Suprapubic skin (tissue), 4 donors: ENCODE measurements at regions not wholly inside any gene's neighbourhood (a gene's known extent, or its start where the extent isn't known, plus 50 kb on each side); places are given as distances from the start of the nearest gene placed in this dataset.

Source experiments
- DNase-seq, 2 donors: peaks; one replicate each; pipeline ENCODE4 v3.0.0-alpha.2; 2019; ENCODE audit warnings: low spot score in 2 of 2
- H3K27ac ChIP-seq: fragments of 200-600 bp; sonication (generic); one replicate; pipeline ENCODE4 v1.5.1; 2019
- H3K27me3 ChIP-seq: fragments of 200-600 bp; sonication (generic); one replicate; pipeline ENCODE4 v1.5.1; 2019
- H3K36me3 ChIP-seq: fragments of 200-600 bp; sonication (generic); one replicate; pipeline ENCODE4 v1.5.1; 2019
- H3K4me1 ChIP-seq: fragments of 200-600 bp; sonication (generic); one replicate; pipeline ENCODE4 v1.5.1; 2019
- H3K4me3 ChIP-seq: fragments of 200-600 bp; sonication (generic); one replicate; pipeline ENCODE4 v1.5.1; 2019; ENCODE audit warnings: mild to moderate bottlenecking
- H3K9me3 ChIP-seq: fragments of 200-600 bp; sonication (generic); one replicate; pipeline ENCODE4 v1.5.1; 2019
- EP300 ChIP-seq: sonication (generic); formaldehyde crosslinking; IDR thresholded peaks from one replicate; pipeline ENCODE4 v1.6.1; 2017; ENCODE audit warnings: antibody characterized with exemption
- POLR2A ChIP-seq, 2 donors: fragments of 450-650 bp; IDR thresholded peaks; one replicate each; pipeline ENCODE4 v1.6.1; 2017; ENCODE audit warnings: antibody characterized with exemption in 2 of 2, mild to moderate bottlenecking in 2 of 2, moderate library complexity in 2 of 2
- POLR2AphosphoS5 ChIP-seq, 3 donors: sonication (generic); formaldehyde crosslinking; IDR thresholded peaks; one replicate each; pipeline ENCODE4 v1.6.1; 2017; ENCODE audit warnings: antibody characterized with exemption in 3 of 3
- WGBS: methylation state at CpG from one replicate; pipeline ENCODE4 v1.1.5; 2018; 5-methylcytosine and 5-hydroxymethylcytosine counted together
- TF ChIP-seq, protein P1 (sequence below), 2 donors: fragments of 200-600 bp in 1 of 2; fragments of 450-650 bp in 1 of 2; sonication (generic) in 1 of 2; IDR thresholded peaks; one replicate each; pipeline ENCODE4 v1.5.1; 2016 to 2019; ENCODE audit warnings: antibody characterized with exemption in 2 of 2, mild to moderate bottlenecking in 1 of 2, moderate library complexity in 1 of 2

DNA sequence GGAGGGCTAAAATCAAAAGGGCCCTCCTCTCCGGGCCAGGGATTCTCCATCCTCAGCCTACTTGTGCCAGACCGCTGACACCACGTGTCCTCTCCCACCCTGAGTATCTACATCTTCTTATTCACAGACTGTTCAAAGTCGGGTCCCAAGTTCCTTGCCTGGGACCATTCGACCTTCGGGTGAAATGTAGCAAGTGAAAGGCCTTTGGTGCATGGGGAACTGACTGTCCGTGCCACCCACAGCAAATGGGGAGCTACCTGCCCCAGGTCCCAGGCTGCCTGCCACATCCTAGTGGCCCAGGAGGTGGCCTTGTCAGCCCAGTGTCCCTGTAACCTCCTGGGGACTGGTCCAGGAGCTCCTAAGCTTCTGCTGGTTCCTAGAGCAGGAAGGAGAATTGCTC is 67.3 kb downstream of the RTL6 start:
- Histone ChIP-seq H3K4me1 (no peaks in the 10 kb centered on the region), H3K4me3 (no peak overlapping the region), H3K27me3 (peaks cover 17% of the 10 kb centered on the region), H3K9me3 (no peaks in the 10 kb centered on the region), H3K27ac (no peak overlapping the region), H3K36me3 (no peaks in the 10 kb centered on the region)
- DNase-seq = no peak
- TF ChIP-seq EP300 = no peak
- no peak for TF ChIP-seq POLR2A (IDR thresholded peaks at IDR 0.05)
- TF ChIP-seq, protein P1, sequence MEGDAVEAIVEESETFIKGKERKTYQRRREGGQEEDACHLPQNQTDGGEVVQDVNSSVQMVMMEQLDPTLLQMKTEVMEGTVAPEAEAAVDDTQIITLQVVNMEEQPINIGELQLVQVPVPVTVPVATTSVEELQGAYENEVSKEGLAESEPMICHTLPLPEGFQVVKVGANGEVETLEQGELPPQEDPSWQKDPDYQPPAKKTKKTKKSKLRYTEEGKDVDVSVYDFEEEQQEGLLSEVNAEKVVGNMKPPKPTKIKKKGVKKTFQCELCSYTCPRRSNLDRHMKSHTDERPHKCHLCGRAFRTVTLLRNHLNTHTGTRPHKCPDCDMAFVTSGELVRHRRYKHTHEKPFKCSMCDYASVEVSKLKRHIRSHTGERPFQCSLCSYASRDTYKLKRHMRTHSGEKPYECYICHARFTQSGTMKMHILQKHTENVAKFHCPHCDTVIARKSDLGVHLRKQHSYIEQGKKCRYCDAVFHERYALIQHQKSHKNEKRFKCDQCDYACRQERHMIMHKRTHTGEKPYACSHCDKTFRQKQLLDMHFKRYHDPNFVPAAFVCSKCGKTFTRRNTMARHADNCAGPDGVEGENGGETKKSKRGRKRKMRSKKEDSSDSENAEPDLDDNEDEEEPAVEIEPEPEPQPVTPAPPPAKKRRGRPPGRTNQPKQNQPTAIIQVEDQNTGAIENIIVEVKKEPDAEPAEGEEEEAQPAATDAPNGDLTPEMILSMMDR (IDR thresholded peaks at IDR 0.05) = no peak
- no peak for TF ChIP-seq POLR2AphosphoS5 (IDR thresholded peaks at IDR 0.05)
- 87% methylated on average over 7 of the region's 7 CpGs for WGBS

DNA sequence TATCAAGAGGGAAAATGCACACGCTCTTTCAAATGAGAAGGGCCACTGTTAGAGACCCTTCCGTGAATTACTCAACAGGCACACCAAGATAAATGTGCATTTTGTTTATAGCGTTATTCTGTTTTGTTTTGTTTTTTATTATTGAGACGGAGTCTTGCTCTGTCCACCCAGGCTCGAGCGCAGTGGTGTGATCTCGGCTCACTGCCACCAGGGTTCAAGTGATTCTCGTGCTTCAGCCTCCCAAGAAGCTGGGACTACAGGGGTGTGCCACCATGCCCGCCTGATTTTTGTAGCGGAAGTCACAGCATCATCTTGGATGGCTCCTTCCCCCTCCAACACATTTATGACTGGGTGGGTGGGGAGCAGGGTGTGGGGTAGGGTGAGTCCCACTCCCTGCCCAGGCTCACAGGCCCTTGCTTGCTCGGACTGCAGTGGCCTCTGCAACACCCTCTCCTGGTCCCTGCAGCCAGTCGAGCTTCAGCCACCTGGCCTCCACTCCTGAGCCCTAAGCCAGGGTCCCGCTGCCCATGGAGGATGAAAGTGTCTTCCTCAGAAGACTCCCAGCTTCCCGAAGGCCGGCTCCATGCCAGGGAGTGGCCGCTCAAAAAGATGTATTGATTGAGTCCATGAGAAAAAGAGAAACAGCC is 68.0 kb downstream of the RTL6 start:
- no peak overlapping the region for H3K4me3 ChIP-seq
- TF ChIP-seq, protein P1 (IDR thresholded peaks at IDR 0.05) = no peak
- TF ChIP-seq POLR2A (IDR thresholded peaks at IDR 0.05) = no peak
- no peak for TF ChIP-seq EP300
- no peak for TF ChIP-seq POLR2AphosphoS5 (IDR thresholded peaks at IDR 0.05)
- no peaks in the 10 kb centered on the region for H3K9me3 ChIP-seq
- no peaks in the 10 kb centered on the region for H3K36me3 ChIP-seq
- no peaks in the 10 kb centered on the region for H3K4me1 ChIP-seq
- no peak overlapping the region for H3K27ac ChIP-seq
- H3K27me3 ChIP-seq = peaks cover 20% of the 10 kb centered on the region
- DNase-seq = no peak
- WGBS = 89% methylated on average over 15 of the region's 16 CpGs

DNA sequence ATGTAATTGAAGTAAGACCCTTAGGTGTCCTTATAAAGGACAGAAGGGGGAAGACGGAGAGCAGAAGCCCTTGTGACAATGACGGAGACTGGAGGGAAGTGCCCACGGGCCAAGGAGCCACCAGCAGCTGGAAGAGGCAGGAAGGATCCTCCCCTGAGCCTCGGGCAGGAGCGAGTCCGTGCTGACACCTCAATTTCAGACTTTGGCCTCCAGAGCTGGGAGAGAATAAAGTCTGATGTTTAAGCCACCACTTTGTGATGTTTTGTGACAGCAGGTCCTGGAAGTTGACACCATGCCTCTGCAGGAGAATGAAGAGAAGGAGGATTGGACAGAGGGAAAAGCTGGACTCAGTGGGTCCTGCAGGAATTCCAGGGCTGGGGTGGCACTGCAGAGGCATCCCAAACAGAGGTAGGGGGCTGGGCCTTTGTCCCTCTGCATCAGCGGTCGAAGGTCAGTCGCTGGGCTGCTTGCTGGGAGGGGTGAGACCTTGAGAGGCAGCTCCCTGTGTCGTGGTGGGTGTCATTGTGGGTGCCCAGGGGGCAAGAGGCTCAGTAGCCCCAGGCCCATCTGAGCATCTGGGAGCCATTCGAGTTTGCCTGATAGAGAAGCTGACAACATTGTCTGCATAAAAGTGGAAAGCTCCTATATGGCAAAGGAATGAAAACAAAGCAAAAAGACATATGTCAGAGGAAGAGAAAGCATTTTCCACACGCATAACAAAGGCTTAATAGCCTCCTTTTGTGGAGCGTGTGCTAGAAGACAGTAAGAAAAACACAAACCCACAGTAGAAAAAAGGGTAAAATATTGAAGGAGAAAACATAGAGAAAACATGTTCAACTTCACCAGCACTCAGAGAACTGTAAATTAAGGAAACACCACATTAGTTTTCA is 68.8 kb downstream of the RTL6 start:
- DNase-seq = no peak
- WGBS = 69% methylated on average over 10 of the region's 13 CpGs
- peaks cover 22% of the 10 kb centered on the region for H3K27me3 ChIP-seq

GRCh38 chr22:44427611-44428470 is 70.2 kb downstream of the RTL6 start:
- no peak overlapping the region for H3K4me3 ChIP-seq
- H3K9me3 ChIP-seq = no peaks in the 10 kb centered on the region
- no peak for TF ChIP-seq POLR2A (IDR thresholded peaks at IDR 0.05)
- no peak for TF ChIP-seq EP300
- no peak for TF ChIP-seq POLR2AphosphoS5 (IDR thresholded peaks at IDR 0.05)
- TF ChIP-seq, protein P1 (IDR thresholded peaks at IDR 0.05) = no peak
- H3K27ac ChIP-seq = no peak overlapping the region
- H3K36me3 ChIP-seq = no peaks in the 10 kb centered on the region
- H3K27me3 ChIP-seq = peaks cover 34% of the 10 kb centered on the region
- no peaks in the 10 kb centered on the region for H3K4me1 ChIP-seq
- WGBS = 84% methylated on average over 21 of the region's 21 CpGs
- no peak for DNase-seq

More for the DNA sequence above, 68.8 kb downstream of the RTL6 start:
- H3K36me3 ChIP-seq = no peaks in the 10 kb centered on the region
- TF ChIP-seq POLR2A (IDR thresholded peaks at IDR 0.05) (no peak), POLR2AphosphoS5 (IDR thresholded peaks at IDR 0.05) (no peak), EP300 (no peak)
- TF ChIP-seq, protein P1 (IDR thresholded peaks at IDR 0.05) = no peak
- no peaks in the 10 kb centered on the region for H3K9me3 ChIP-seq
- H3K27ac ChIP-seq = no peak overlapping the region
- H3K4me1 ChIP-seq = no peaks in the 10 kb centered on the region
- H3K4me3 ChIP-seq = no peak overlapping the region
